SU-DHL-6 (cell line): ENCODE measurements at regions not wholly inside any gene's neighbourhood (a gene's known extent, or its start where the extent isn't known, plus 50 kb on each side); places are given as distances from the start of the nearest gene placed in this dataset.

Source experiments
- H2AFZ ChIP-seq: fragments of 200-600 bp; sonication (generic); 2 replicates; pipeline ENCODE4 v1.6.1; 2014; ENCODE audit warnings: low read depth, mild to moderate bottlenecking, moderate library complexity, mixed read lengths, antibody characterized with exemption, low read length; ENCODE audit not compliant: severe bottlenecking
- H3F3A ChIP-seq: fragments of 200-600 bp; shearing (Covaris generic); 2 replicates; pipeline ENCODE4 v1.6.0; 2016; ENCODE audit warnings: antibody characterized with exemption, mild to moderate bottlenecking; ENCODE audit not compliant: insufficient read depth
- H3K27ac ChIP-seq: fragments of 200-600 bp; sonication (generic); 2 replicates; pipeline ENCODE4 v1.5.1; 2016; ENCODE audit warnings: low read depth, mild to moderate bottlenecking, low read length, moderate library complexity, mixed read lengths
- H3K27me3 ChIP-seq: fragments of 200-600 bp; sonication (generic), shearing (Covaris generic); 2 replicates; pipeline ENCODE4 v1.6.0; 2014; ENCODE audit warnings: mild to moderate bottlenecking, low read length
- H3K36me3 ChIP-seq: fragments of 200-600 bp; sonication (generic); 2 replicates; pipeline ENCODE4 v1.6.1; 2014; ENCODE audit warnings: mild to moderate bottlenecking, low read length, mixed read lengths
- H3K4me2 ChIP-seq: fragments of 300-600, 200-600 bp; shearing (Covaris generic), sonication (generic); 2 replicates; pipeline ENCODE4 v1.6.0; 2014; ENCODE audit warnings: low read length, low read depth, mild to moderate bottlenecking; ENCODE audit not compliant: poor library complexity, severe bottlenecking
- H3K4me3 ChIP-seq: fragments of 200-600 bp; sonication (generic); 2 replicates; pipeline ENCODE4 v1.5.1; 2014; ENCODE audit warnings: antibody characterized with exemption, low read length, mild to moderate bottlenecking, mixed read lengths; ENCODE audit not compliant: insufficient read depth, poor library complexity, severe bottlenecking
- H3K79me2 ChIP-seq: fragments of 200-600 bp; sonication (generic); 2 replicates; pipeline ENCODE4 v1.6.1; 2014; ENCODE audit warnings: mild to moderate bottlenecking, low read length, moderate library complexity; ENCODE audit not compliant: insufficient read depth
- H3K9ac ChIP-seq: fragments of 200-600 bp; sonication (generic); 2 replicates; pipeline ENCODE4 v1.7.0; 2014; ENCODE audit warnings: mild to moderate bottlenecking, low read length
- H3K9me2 ChIP-seq: fragments of 200-600 bp; sonication (generic); replicated peaks from 2 replicates; pipeline ENCODE4 v1.6.1; 2014; ENCODE audit warnings: low read length; ENCODE audit not compliant: insufficient read depth
- H3K9me3 ChIP-seq: fragments of 200-600 bp; sonication (generic); 2 replicates; pipeline ENCODE4 v1.6.1; 2014; ENCODE audit warnings: low read length, mixed read lengths; ENCODE audit not compliant: insufficient read depth
- H4K20me1 ChIP-seq: fragments of 200-600 bp; sonication (generic); 2 replicates; pipeline ENCODE4 v1.6.1; 2014; ENCODE audit warnings: low read depth, mild to moderate bottlenecking, antibody characterized with exemption, low read length, moderate library complexity, mixed read lengths
- EZH2phosphoT487 ChIP-seq: fragments of 200-600 bp; sonication (generic), shearing (Covaris generic); conservative IDR thresholded peaks from 2 replicates; pipeline ENCODE4 v1.6.1; 2018; ENCODE audit warnings: mild to moderate bottlenecking, antibody characterized with exemption, low read length, moderate library complexity, mixed read lengths
- TF ChIP-seq, protein P1 (sequence below): fragments of 200-600 bp; sonication (generic); IDR thresholded peaks from one replicate; pipeline ENCODE4 v1.5.1; 2017; ENCODE audit warnings: antibody characterized with exemption, mild to moderate bottlenecking, low read length, moderate library complexity; ENCODE audit not compliant: insufficient read depth, poor library complexity, severe bottlenecking

DNA sequence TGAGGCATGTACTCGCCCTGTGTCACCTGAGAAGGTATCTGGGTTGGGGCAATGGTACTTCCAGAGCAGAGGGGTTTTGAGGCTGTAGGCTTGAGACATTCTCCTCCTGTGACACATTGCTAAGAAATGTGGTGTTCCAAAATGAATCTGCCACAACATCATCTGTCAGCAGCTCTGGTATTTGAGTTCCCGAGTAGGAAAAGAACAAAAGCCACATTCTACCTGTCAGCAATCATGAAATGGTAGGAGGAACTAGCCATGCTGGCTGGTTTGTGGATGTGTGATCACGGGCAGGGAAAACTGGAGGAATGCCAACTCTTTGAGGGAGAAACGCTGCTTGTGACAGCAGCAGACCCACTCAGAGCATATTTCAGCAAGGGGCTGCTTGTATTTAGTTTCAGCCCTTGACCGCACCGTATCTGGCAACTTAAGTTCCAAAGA, 579.4 kb upstream of the TBL1XR1 start:
- H3K36me3 ChIP-seq: no peaks in the 10 kb centered on the region
- no peaks in the 10 kb centered on the region for H3K79me2 ChIP-seq
- no peaks in the 10 kb centered on the region for H3F3A ChIP-seq
- no peak overlapping the region for H3K4me3 ChIP-seq
- no peak overlapping the region for H3K4me2 ChIP-seq
- H4K20me1 ChIP-seq: no peaks in the 10 kb centered on the region
- H2AFZ ChIP-seq: no peak overlapping the region
- TF ChIP-seq, protein P1, sequence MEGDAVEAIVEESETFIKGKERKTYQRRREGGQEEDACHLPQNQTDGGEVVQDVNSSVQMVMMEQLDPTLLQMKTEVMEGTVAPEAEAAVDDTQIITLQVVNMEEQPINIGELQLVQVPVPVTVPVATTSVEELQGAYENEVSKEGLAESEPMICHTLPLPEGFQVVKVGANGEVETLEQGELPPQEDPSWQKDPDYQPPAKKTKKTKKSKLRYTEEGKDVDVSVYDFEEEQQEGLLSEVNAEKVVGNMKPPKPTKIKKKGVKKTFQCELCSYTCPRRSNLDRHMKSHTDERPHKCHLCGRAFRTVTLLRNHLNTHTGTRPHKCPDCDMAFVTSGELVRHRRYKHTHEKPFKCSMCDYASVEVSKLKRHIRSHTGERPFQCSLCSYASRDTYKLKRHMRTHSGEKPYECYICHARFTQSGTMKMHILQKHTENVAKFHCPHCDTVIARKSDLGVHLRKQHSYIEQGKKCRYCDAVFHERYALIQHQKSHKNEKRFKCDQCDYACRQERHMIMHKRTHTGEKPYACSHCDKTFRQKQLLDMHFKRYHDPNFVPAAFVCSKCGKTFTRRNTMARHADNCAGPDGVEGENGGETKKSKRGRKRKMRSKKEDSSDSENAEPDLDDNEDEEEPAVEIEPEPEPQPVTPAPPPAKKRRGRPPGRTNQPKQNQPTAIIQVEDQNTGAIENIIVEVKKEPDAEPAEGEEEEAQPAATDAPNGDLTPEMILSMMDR: no peak
- no peak for TF ChIP-seq EZH2phosphoT487
- H3K9ac ChIP-seq: no peak overlapping the region
- no peaks in the 10 kb centered on the region for H3K9me2 ChIP-seq
- H3K27ac ChIP-seq: no peak overlapping the region
- H3K27me3 ChIP-seq: no peaks in the 10 kb centered on the region
- H3K9me3 ChIP-seq: no peaks in the 10 kb centered on the region

DNA sequence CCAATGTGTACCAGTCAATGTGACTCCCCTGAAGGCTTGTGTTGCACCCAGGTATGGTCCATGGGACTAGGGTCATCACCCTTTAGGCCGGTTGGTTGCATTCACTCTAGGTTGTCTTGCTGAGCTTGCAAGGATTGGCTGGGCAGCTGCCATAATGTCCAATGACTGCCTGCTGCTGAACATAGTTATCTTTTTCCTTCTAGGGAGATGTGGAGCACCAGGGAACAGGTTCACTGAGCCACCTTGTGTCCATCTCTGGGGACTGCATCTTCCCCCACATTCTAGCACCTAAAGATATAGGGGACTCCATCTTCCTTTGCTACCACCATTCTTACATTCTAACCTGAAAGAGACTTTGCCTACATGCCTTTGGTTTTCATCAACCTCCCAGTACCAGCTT, 580.4 kb upstream of the TBL1XR1 start:
- Histone ChIP-seq H3K4me2 (no peak overlapping the region), H3K79me2 (no peaks in the 10 kb centered on the region), H3K27ac (no peak overlapping the region), H3K27me3 (no peaks in the 10 kb centered on the region), H2AFZ (no peak overlapping the region), H3K9me3 (no peaks in the 10 kb centered on the region), H3F3A (no peaks in the 10 kb centered on the region), H3K36me3 (no peaks in the 10 kb centered on the region), H4K20me1 (no peaks in the 10 kb centered on the region), H3K9ac (no peak overlapping the region), H3K4me3 (no peak overlapping the region), H3K9me2 (no peaks in the 10 kb centered on the region)
- TF ChIP-seq, protein P1: peak; percentile 47
- no peak for TF ChIP-seq EZH2phosphoT487

DNA sequence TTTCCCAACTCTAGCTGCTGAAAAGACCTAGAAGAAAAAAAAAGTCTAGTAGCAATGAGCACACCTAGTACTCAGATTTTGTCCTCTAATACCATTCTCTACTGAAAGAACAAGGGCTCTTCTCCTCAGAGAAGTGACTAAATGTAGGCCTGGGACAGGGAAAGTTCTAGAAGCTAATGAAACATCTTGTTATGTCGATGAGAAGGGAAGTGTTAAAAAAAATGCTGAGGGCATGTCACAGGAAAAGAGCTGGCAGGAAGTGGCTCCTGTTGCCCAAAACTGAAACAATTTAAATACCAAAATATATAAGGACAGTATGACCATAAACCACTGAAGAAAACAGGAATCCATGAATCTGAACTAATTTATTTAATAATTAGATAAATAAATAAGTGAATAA, 581.4 kb upstream of the TBL1XR1 start:
- no peaks in the 10 kb centered on the region for H3F3A ChIP-seq
- H3K79me2 ChIP-seq: no peaks in the 10 kb centered on the region
- no peak overlapping the region for H3K9ac ChIP-seq
- no peak overlapping the region for H3K27ac ChIP-seq
- no peaks in the 10 kb centered on the region for H3K36me3 ChIP-seq
- TF ChIP-seq EZH2phosphoT487: no peak
- TF ChIP-seq, protein P1: no peak
- H3K9me2 ChIP-seq: no peaks in the 10 kb centered on the region
- no peaks in the 10 kb centered on the region for H3K9me3 ChIP-seq
- H2AFZ ChIP-seq: no peak overlapping the region
- no peak overlapping the region for H3K4me3 ChIP-seq
- H4K20me1 ChIP-seq: no peaks in the 10 kb centered on the region
- H3K27me3 ChIP-seq: no peaks in the 10 kb centered on the region
- H3K4me2 ChIP-seq: no peak overlapping the region

DNA sequence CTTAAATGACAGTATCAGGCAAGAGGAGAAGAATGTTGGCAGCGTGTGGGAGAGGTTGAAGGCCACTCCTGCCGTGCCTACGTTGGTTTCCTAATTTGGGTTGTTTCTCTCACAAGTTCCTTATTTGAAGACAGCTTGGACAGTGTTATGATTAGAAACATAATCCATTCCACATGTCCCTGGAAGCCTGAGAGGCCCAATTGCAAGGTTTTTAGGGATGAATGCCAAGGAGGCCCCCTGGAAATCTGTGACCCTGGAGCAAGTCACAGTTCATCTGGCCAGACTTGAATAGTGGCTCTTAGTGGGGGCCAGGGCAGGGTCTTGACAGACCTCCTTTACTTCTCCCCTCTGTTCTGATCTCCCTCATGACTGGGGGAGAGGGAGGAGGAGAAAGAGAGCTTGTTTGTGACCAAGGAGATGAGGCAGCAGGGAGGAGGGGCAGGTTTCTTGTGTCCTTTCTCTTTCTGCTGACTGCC, 584.4 kb upstream of the TBL1XR1 start:
- no peak overlapping the region for H3K9ac ChIP-seq
- H2AFZ ChIP-seq: no peak overlapping the region
- no peaks in the 10 kb centered on the region for H3F3A ChIP-seq
- no peak overlapping the region for H3K4me3 ChIP-seq
- no peak overlapping the region for H3K27ac ChIP-seq
- no peaks in the 10 kb centered on the region for H3K79me2 ChIP-seq
- H4K20me1 ChIP-seq: no peaks in the 10 kb centered on the region
- TF ChIP-seq EZH2phosphoT487: no peak
- TF ChIP-seq, protein P1: no peak
- H3K27me3 ChIP-seq: no peaks in the 10 kb centered on the region
- H3K9me3 ChIP-seq: no peaks in the 10 kb centered on the region
- H3K4me2 ChIP-seq: no peak overlapping the region
- no peaks in the 10 kb centered on the region for H3K9me2 ChIP-seq
- no peaks in the 10 kb centered on the region for H3K36me3 ChIP-seq
